HepG2 (cell line): ENCODE measurements at regions not wholly inside any gene's neighbourhood (a gene's known extent, or its start where the extent isn't known, plus 50 kb on each side); places are given as distances from the start of the nearest gene placed in this dataset.

Experiments
- ATAC-seq: fragments of 200-7000 bp; cut with Tn5 transposase; 3 replicates; pipeline ENCODE4 v1.9.1; 2020; ENCODE audit warnings: mild to moderate bottlenecking, moderate library complexity
- BruUV-seq: library from RNA; stranded (reverse); fragments of 400-500 nt; replicated peaks from 2 replicates; lab custom pipeline; 2021; lab: Mats Ljungman, UMichigan
- CTCF ChIA-PET: fragments of 300-600 bp; formaldehyde crosslinking; extraction: SDS; loops from one replicate; lab custom pipeline; 2021; ENCODE audit warnings: low total read pairs, inconsistent platforms, low intra/inter-chr PET ratio; lab: Yijun Ruan, JAX
- POLR2A ChIA-PET: fragments of 350-600 bp; sonication (Branson Sonifier 250); formaldehyde crosslinking; loops from one replicate; lab custom pipeline; 2020; ENCODE audit warnings: antibody characterized with exemption, inconsistent platforms; lab: Yijun Ruan, JAX
- DNase-seq: peaks from one replicate; pipeline ENCODE4 v3.0.0-alpha.2; 2015; ENCODE audit warnings: low spot score
- FAIRE-seq: peaks from 3 replicates; lab custom pipeline; 2011; peaks lifted over from hg19 to GRCh38; lab: Jason Lieb, UNC
- H2AFZ ChIP-seq: one replicate; pipeline ENCODE4 v1.6.1; 2011; ENCODE audit warnings: low read length, inconsistent platforms
- H3K27ac ChIP-seq: fragments of 300-600 bp; 3 replicates; pipeline ENCODE4 v1.8.0; 2011; ENCODE audit warnings: mixed run types, mild to moderate bottlenecking, mixed read lengths, low read length, inconsistent platforms; ENCODE audit not compliant: insufficient read depth; ENCODE audit errors: extremely low read length
- H3K27me3 ChIP-seq, 2 experiments: fragments of 200-600 bp in 1 of 2; 2 replicates in 1 of 2; 3 replicates in 1 of 2; pipeline versions ENCODE4 v1.6.0 to v1.8.0; 2011; ENCODE audit warnings: low read length in 2 of 2, mild to moderate bottlenecking in 2 of 2, moderate library complexity in 2 of 2, inconsistent platforms in 1 of 2; ENCODE audit not compliant: insufficient read depth in 2 of 2, control insufficient read depth in 1 of 2
- H3K36me3 ChIP-seq, 2 experiments: fragments of 200-600 bp in 1 of 2; replicated peaks in 1 of 2; 2 replicates in 1 of 2; 3 replicates in 1 of 2; pipeline versions ENCODE4 v1.5.1 to v1.8.0; 2011; ENCODE audit warnings: low read length in 2 of 2, inconsistent platforms in 1 of 2; ENCODE audit not compliant: insufficient read depth in 2 of 2, control insufficient read depth in 1 of 2
- H3K4me1 ChIP-seq: 2 replicates; pipeline ENCODE4 v1.5.1; 2012; ENCODE audit warnings: low read length, inconsistent platforms; ENCODE audit not compliant: insufficient read depth
- H3K4me2 ChIP-seq: 2 replicates; pipeline ENCODE4 v1.6.0; 2011; ENCODE audit warnings: low read depth, low read length, inconsistent platforms
- H3K4me3 ChIP-seq, 3 experiments: fragments of 200-600 bp in 1 of 3; sonication (generic), shearing (Covaris generic) in 1 of 3; replicated peaks in 1 of 3; 2 replicates each; pipeline ENCODE4 v1.5.1; 2011 to 2016; ENCODE audit warnings: low read length in 3 of 3, inconsistent platforms in 2 of 3, low read depth in 2 of 3, mild to moderate bottlenecking in 2 of 3, control low read depth in 1 of 3, mixed read lengths in 1 of 3; ENCODE audit not compliant: insufficient read depth in 1 of 3
- H3K79me2 ChIP-seq: one replicate; pipeline ENCODE4 v1.6.1; 2011; ENCODE audit warnings: low read length, inconsistent platforms; ENCODE audit not compliant: insufficient read depth
- H3K9ac ChIP-seq: 2 replicates; pipeline ENCODE4 v1.6.0; 2011; ENCODE audit warnings: mild to moderate bottlenecking, low read depth, low read length, inconsistent platforms; ENCODE audit not compliant: insufficient read depth
- H3K9me3 ChIP-seq: 2 replicates; pipeline ENCODE4 v1.5.1; 2012; ENCODE audit warnings: mild to moderate bottlenecking, low read length
- H4K20me1 ChIP-seq: 2 replicates; pipeline ENCODE4 v1.6.0; 2011; ENCODE audit warnings: inconsistent platforms, mild to moderate bottlenecking, low read length, moderate library complexity; ENCODE audit not compliant: insufficient read depth
- BCL6 ChIP-seq: IDR thresholded peaks from 2 replicates; pipeline ENCODE4 v1.6.1; 2016; ENCODE audit warnings: missing genetic modification reagents, missing compliant biosample characterization
- HHEX ChIP-seq: IDR thresholded peaks from 2 replicates; pipeline ENCODE4 v1.6.1; 2016; ENCODE audit warnings: control low read depth
- NFIB ChIP-seq: sonication (generic); formaldehyde crosslinking; IDR thresholded peaks from 2 replicates; pipeline ENCODE4 v1.9.0; 2021; ENCODE audit warnings: missing genetic modification reagents, mild to moderate bottlenecking, borderline replicate concordance
- PTBP1 ChIP-seq: fragments of 200-400 bp; formaldehyde crosslinking; IDR thresholded peaks from 2 replicates; pipeline ENCODE4 v1.6.1; 2018; ENCODE audit warnings: low read length, low read depth; ENCODE audit not compliant: poor library complexity, severe bottlenecking
- RFX1 ChIP-seq: fragments of 450-650 bp; IDR thresholded peaks from 2 replicates; pipeline ENCODE4 v1.6.1; 2017
- SIN3A ChIP-seq: IDR thresholded peaks from 2 replicates; pipeline ENCODE4 v1.6.1; 2011; ENCODE audit warnings: low read depth, mild to moderate bottlenecking, control low read depth, low read length, borderline replicate concordance
- ZFAT ChIP-seq: sonication (generic); formaldehyde crosslinking; conservative IDR thresholded peaks from 2 replicates; pipeline ENCODE4 v1.8.1; 2023; ENCODE audit warnings: missing genetic modification reagents, inconsistent platforms
- ZNF430 ChIP-seq: sonication (generic); formaldehyde crosslinking; IDR thresholded peaks from 2 replicates; pipeline ENCODE4 v1.9.0; 2021; ENCODE audit warnings: mild to moderate bottlenecking, missing genetic modification reagents
- WGBS: methylation state at CpG from one replicate; pipeline ENCODE4 v1.1.6; 2017; ENCODE audit warnings: low lambda C conversion rate; 5-methylcytosine and 5-hydroxymethylcytosine counted together
- in situ Hi-C: cut with HindIII; loops from 2 replicates; pipeline ENCODE4 v1.10.0; 2017; ENCODE audit warnings: low pct_unique_long_range_greater_than_20kb; ENCODE audit not compliant: extremely low pct_ligation_motif_present
- intact Hi-C: fragments of 100-400 bp; cut with micrococcal nuclease; formaldehyde crosslinking; loops from one replicate; pipeline ENCODE4 v1.10.0; 2022; ENCODE audit not compliant: unreplicated experiment
- TF ChIP-seq, protein P1 (sequence below): sonication (generic); formaldehyde crosslinking; conservative IDR thresholded peaks from 2 replicates; pipeline ENCODE4 v1.4.0; 2020; ENCODE audit warnings: missing genetic modification reagents
- TF ChIP-seq, protein P2 (sequence below): sonication (generic); formaldehyde crosslinking; IDR thresholded peaks from 2 replicates; pipeline ENCODE4 v1.4.0; 2020; ENCODE audit warnings: missing genetic modification reagents
- TF ChIP-seq, protein P3 (sequence below): sonication (generic); formaldehyde crosslinking; conservative IDR thresholded peaks from 2 replicates; pipeline ENCODE4 v1.4.0; 2020; ENCODE audit warnings: mild to moderate bottlenecking, missing genetic modification reagents, moderate library complexity
- TF ChIP-seq, protein P4 (sequence below): sonication (generic); formaldehyde crosslinking; IDR thresholded peaks from 2 replicates; pipeline ENCODE4 v1.5.1; 2020; ENCODE audit warnings: missing genetic modification reagents, mild to moderate bottlenecking, borderline replicate concordance
- TF ChIP-seq, protein P5 (sequence below): sonication (generic); formaldehyde crosslinking; IDR thresholded peaks from 2 replicates; pipeline ENCODE4 v1.5.0; 2020; ENCODE audit warnings: missing genetic modification reagents

DNA sequence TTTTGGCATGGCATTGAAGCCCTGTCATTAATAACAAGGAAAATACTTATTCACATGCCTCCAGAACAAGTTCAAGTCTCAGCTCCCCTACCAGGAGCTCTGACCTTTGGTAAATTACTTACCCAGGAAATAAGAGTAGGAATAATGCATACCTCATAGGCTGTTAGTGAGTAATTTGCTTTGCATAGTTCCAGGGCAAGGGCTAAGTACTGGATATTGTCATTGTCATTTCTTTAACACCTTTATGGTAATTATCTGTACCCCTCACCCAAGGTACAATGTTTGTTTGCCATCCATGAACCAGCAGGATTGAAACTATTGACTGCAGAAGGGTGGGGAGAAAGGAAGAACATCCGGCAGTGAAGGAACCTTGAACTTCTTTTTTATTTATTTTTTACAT lies 148.5 kb downstream of the SOX2 start:
- 40% methylated on average over 1 of the region's 1 CpG for WGBS
- CTCF ChIA-PET = no interaction called here
- ATAC-seq = no peak
- POLR2A ChIA-PET = no interaction called here
- H3K9me3 ChIP-seq = no peaks in the 10 kb centered on the region
- TF ChIP-seq, protein P1, sequence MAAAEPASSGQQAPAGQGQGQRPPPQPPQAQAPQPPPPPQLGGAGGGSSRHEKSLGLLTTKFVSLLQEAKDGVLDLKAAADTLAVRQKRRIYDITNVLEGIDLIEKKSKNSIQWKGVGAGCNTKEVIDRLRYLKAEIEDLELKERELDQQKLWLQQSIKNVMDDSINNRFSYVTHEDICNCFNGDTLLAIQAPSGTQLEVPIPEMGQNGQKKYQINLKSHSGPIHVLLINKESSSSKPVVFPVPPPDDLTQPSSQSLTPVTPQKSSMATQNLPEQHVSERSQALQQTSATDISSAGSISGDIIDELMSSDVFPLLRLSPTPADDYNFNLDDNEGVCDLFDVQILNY (CRISPR knock-in tag) = no peak
- TF ChIP-seq SIN3A (no peak), NFIB (no peak), PTBP1 (no peak), ZFAT (CRISPR knock-in tag) (no peak), BCL6 (CRISPR knock-in tag) (no peak), ZNF430 (no peak), RFX1 (no peak), HHEX (CRISPR knock-in tag) (no peak)
- TF ChIP-seq, protein P2, sequence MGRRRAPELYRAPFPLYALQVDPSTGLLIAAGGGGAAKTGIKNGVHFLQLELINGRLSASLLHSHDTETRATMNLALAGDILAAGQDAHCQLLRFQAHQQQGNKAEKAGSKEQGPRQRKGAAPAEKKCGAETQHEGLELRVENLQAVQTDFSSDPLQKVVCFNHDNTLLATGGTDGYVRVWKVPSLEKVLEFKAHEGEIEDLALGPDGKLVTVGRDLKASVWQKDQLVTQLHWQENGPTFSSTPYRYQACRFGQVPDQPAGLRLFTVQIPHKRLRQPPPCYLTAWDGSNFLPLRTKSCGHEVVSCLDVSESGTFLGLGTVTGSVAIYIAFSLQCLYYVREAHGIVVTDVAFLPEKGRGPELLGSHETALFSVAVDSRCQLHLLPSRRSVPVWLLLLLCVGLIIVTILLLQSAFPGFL (CRISPR knock-in tag) = no peak
- TF ChIP-seq, protein P3, sequence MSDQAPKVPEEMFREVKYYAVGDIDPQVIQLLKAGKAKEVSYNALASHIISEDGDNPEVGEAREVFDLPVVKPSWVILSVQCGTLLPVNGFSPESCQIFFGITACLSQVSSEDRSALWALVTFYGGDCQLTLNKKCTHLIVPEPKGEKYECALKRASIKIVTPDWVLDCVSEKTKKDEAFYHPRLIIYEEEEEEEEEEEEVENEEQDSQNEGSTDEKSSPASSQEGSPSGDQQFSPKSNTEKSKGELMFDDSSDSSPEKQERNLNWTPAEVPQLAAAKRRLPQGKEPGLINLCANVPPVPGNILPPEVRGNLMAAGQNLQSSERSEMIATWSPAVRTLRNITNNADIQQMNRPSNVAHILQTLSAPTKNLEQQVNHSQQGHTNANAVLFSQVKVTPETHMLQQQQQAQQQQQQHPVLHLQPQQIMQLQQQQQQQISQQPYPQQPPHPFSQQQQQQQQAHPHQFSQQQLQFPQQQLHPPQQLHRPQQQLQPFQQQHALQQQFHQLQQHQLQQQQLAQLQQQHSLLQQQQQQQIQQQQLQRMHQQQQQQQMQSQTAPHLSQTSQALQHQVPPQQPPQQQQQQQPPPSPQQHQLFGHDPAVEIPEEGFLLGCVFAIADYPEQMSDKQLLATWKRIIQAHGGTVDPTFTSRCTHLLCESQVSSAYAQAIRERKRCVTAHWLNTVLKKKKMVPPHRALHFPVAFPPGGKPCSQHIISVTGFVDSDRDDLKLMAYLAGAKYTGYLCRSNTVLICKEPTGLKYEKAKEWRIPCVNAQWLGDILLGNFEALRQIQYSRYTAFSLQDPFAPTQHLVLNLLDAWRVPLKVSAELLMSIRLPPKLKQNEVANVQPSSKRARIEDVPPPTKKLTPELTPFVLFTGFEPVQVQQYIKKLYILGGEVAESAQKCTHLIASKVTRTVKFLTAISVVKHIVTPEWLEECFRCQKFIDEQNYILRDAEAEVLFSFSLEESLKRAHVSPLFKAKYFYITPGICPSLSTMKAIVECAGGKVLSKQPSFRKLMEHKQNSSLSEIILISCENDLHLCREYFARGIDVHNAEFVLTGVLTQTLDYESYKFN (CRISPR knock-in tag) = no peak
- TF ChIP-seq, protein P4, sequence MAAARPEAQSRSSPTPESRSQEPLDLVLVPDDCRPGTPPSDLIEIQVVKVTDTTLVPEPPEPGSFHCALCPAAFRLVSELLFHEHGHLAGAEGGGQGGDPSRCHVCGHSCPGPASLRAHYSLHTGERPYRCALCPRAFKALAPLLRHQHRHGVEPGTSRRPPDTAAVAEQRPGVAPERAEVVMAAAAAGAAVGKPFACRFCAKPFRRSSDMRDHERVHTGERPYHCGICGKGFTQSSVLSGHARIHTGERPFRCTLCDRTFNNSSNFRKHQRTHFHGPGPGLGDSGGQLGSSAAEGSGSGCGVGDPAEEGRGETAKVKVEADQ (CRISPR knock-in tag) = no peak
- TF ChIP-seq, protein P5, sequence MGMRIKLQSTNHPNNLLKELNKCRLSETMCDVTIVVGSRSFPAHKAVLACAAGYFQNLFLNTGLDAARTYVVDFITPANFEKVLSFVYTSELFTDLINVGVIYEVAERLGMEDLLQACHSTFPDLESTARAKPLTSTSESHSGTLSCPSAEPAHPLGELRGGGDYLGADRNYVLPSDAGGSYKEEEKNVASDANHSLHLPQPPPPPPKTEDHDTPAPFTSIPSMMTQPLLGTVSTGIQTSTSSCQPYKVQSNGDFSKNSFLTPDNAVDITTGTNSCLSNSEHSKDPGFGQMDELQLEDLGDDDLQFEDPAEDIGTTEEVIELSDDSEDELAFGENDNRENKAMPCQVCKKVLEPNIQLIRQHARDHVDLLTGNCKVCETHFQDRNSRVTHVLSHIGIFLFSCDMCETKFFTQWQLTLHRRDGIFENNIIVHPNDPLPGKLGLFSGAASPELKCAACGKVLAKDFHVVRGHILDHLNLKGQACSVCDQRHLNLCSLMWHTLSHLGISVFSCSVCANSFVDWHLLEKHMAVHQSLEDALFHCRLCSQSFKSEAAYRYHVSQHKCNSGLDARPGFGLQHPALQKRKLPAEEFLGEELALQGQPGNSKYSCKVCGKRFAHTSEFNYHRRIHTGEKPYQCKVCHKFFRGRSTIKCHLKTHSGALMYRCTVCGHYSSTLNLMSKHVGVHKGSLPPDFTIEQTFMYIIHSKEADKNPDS (CRISPR knock-in tag) = no peak
- TF ChIP-seq, all 625 proteins: peak for 0
- H3K9ac ChIP-seq = no peak overlapping the region
- H2AFZ ChIP-seq = no peak overlapping the region
- H3K4me2 ChIP-seq = no peak overlapping the region
- intact Hi-C loops (no loop called here), in situ Hi-C loops (no loop called here)
- BruUV-seq = no TSS peak
- no peak overlapping the region for H3K27ac ChIP-seq
- no peak overlapping the region for H3K4me3 ChIP-seq
- FAIRE-seq (no peak), DNase-seq (no peak)
- no peaks in the 10 kb centered on the region for H3K36me3 ChIP-seq
- H3K4me1 ChIP-seq = no peaks in the 10 kb centered on the region
- no peaks in the 10 kb centered on the region for H3K79me2 ChIP-seq
- H3K27me3 ChIP-seq = no peaks in the 10 kb centered on the region; a peak in 1 of 5 replicates
- H4K20me1 ChIP-seq = no peaks in the 10 kb centered on the region
